ENCODE measurements at regions not wholly inside any gene's neighbourhood (a gene's known extent, or its start where the extent isn't known, plus 50 kb on each side); places are given as distances from the start of the nearest gene placed in this dataset.
"Not testable (repeated sequence)": the region's sequence is repeated elsewhere in the genome, so short reads cannot be mapped to it uniquely, and the experiment has no call there.

GRCh38 chr18:76633588-76634269 is 138.7 kb upstream of the ZNF516 start:
- DNase-seq: no peak

GRCh38 chr18:76627444-76627843 is 132.4 kb upstream of the ZNF516 start:
- no peak for DNase-seq

DNA sequence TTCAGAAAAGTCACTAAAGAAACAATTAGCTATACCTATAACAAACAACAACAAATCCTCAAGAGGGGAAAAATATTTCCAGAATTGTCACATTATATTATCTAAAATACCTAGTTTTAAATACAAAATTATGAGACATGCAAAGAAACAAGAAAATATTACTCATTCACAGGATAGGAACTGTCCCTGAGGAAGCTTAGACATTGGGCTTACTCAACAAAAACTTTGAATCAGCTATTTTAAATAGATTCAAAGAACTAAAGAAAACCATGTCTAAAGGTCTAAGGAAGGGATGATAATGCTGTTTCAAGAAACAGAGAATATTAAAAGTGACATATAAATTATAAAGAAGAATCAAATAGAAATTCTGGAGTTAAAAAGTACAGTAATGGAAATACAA is 131.9 kb upstream of the ZNF516 start:
- DNase-seq: no peak

GRCh38 chr18:76622651-76623050 is 127.6 kb upstream of the ZNF516 start:
- DNase-seq: no peak

- no peak for DNase-seq
Measured at GRCh38 chr18:76621782-76622495, 126.9 kb upstream of the ZNF516 start.

DNA sequence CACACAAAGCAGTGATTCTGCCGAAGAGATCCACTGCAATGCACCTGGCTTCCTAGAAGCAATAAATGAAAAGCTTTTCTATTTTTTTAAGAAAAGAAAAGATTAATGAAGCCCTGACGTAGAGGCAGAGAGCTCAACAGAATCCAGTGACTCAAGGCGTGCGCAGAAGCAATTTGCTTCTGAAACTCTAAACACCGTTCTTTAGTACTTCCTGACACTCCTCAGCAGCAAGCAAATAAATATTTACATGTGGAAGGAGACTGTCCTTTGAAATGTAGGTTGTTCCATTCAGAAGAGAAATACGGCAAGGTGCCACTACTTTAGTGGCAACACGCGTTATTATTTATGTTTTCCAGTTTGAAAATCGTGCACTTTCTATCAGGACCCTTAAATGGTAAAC is 126.2 kb upstream of the ZNF516 start:
- no peak for DNase-seq

GRCh38 chr18:76620321-76621170 is 125.5 kb upstream of the ZNF516 start:
- DNase-seq: no peak

DNA sequence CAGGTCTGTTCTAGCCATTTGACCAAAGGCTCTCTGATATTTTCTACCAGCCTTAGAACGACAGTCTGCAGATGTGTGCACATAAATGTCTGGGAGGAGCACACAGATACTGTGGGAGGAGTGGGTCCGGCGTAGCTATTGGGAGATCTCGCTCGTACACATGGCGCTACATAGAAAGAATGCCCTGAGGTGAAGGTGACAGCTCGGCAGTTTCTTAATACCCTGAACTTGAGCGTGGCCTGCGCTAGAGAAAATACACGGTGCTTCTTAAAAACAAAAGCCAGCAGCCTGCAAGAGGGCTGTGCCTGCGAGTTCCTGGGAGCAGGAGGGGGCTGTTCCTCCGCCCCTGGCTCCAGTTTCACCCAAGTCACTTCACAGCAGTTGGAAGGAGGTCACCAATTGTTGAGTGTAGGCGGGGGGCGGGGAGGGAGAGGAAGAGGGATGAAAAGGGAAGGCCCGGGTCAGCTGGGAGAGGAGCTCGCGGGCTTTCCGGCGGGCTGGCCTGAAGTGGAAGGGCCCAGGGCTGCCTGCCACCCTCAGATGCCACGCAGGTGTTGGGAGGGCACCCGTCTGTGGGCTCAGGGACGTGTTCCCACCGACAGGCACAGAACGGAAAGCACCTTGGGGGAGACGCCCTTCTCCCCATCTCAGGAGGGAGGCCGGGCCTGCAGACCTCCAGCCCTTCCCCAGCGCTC is 124.7 kb upstream of the ZNF516 start:
- no peak for DNase-seq

DNA sequence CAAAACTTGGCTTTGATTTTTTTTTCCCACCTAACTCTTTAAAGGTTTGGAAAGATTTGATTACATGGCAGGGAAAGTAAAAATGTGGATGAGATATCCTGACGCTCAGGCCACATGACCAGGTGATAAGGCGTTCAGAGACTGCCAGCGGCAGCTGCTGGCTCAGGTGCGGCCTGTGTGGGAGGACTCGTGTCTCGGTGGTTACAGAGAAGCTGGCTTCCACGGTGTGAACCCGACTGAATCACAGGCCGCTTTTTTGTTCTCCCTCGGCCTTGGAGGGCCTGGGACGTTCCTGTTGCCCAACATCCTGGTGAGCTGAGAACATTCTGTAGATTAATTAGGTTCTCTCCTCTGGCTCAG is 124.2 kb upstream of the ZNF516 start:
- DNase-seq: peak; percentile 75

GRCh38 chr18:76618721-76619120 is 123.7 kb upstream of the ZNF516 start:
- DNase-seq: no peak

DNA sequence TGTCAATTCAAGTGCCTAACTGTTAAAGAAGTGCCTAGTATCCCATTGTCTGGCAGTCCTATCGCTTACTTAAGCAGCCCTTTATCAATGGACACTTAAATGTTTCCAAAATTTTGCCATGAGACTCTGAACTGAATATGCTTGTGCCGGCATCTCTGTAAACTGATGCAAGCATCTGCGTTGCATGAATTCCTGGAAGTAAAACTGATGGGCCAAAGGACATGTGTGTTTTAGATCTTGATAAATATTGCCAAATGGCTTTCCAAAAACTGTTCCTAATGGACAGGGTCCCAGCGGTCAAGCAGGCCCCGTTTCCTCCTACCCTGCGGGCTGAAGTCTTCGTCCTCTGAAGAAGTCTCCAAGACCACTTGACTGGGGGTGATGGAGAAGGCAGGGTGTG is 121.3 kb upstream of the ZNF516 start:
- DNase-seq: no peak

- no peak for DNase-seq
Measured at GRCh38 chr18:76615065-76615733, 120.2 kb upstream of the ZNF516 start.

GRCh38 chr18:76613755-76614120 is 118.7 kb upstream of the ZNF516 start:
- DNase-seq: no peak

DNA sequence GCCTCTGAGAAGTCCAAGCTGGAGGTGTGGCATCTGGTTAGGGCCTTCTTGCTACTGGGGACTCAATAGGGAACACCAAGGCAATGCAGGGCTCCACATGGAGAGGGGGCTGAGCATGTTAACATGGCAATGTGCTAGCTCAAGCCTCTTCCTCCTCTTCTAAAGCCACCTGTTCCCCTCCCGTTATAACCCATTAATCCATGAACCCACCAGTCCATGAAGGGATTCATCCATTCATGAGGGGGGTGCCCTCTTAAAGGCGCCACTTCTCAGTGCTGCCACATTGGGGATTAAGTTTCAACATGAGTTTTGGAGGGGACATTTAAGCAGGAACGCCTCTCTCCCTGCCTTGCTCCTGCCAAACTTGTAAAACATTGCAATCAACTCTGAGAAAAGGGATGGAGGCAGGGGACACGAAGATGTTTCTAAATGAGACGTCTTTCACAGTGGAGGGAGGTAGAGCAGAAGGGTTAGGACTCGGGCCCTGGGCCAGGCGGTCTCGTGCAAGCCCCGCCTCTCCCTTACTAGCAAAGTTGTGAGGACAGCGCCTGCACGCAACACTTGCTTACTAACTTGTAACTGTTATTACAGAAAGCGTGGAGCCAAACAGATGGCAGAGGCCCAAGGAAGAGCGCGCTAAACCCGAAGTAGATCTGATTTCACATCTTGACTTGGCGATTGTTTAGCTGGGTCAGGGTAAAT is 118.2 kb upstream of the ZNF516 start:
- no peak for DNase-seq

DNA sequence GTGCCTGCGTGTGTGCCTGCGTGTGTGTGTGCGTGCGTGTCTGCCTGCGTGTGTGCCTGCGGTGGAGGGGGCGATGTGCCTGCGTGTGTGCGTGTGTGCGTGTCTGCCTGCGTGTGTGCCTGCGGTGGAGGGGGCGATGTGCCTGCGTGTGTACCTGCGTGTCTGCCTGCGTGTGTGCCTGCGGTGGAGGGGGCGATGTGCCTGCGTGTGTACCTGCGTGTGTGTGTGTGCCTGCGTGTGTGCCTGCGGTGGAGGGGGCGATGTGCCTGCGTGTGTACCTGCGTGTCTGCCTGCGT is 116.7 kb upstream of the ZNF516 start:
- DNase-seq: not testable (repeated sequence)

GRCh38 chr18:76610933-76611749 is 116.1 kb upstream of the ZNF516 start:
- no peak for DNase-seq

DNA sequence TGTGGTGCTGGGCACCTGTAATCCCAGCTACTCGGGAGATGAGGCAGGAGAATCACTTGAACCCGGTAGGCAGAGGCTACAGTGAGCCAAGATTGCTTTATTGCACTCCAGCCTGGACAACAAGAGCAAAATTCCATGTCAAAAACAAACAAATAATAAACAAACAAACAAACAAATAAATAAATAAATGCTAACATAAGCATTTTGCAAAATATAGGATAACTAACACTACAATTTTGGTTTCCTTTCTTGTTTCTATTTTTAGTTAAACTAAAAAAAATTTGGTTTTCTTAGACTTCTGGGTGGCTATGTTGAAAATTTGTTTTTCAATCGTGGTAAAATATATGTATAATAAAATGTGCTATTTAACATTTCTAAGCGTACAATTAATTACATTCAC is 115.0 kb upstream of the ZNF516 start:
- DNase-seq: no peak

DNA sequence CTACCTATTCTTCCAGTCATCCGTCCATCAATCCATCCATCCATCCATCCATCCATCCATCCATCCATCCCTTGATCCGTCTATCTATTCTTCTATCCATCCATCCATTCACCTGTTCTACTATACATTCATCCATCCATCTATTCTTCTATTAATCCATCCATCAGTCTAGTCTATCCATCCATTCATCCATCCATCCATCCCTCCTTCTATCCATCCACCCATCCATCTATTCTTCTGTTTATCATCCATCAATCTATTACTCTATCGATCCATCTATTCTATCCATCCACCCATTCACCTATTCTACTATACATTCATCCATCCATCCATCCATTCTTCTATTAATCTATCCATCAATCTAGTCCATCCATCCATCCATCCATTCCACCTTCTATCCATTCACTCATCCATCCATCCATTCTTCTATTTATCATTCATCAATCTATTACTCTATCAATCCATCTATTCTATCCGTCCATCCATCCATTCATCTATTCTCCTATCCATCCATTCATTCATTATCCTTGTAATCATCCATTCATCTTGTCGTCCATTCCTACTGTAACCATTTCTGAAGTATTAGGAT is 110.4 kb upstream of the ZNF516 start:
- no peak for DNase-seq

GRCh38 chr18:76604935-76605240 is 109.8 kb upstream of the ZNF516 start:
- DNase-seq: no peak

DNA sequence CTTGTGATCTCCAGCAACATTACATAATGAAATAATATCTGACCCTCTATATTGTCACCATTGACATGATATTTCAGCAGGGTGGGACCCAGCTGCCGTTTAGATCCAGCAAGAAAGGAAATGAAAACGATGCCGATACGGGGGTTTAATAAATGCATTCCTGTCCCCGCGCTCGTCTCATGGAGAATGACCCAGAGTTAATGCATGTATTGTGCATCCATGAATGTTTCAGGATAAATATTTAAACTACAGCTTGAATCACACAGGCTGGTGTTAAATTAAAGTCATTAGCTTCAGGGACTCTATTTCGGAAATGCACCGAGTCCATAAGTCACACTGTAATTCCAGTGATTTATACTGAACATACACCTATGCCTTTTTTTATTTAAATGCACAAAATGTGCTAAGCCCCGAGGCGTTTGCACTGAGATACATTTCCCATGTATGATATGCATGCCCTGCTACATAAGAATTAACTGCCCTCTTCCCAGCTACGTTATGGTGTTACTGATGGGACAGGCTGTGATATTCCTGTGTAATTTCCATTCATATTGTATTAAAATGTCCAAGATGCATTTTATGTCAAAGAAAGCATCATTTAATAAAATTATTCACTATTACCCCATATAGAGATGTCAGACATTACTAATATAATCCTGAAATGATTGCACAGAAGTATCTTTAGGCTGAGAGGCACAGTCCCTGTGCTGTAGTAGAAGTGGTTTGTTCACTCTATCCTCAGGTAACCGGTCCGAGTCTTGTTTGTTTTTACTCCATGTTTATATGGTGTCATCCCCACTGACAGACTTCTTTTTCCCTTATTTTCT is 109.3 kb upstream of the ZNF516 start:
- DNase-seq: no peak

All from NCI-H226 (cell line).